22Rv1 (cell line): ENCODE measurements at regions not wholly inside any gene's neighbourhood (a gene's known extent, or its start where the extent isn't known, plus 50 kb on each side); places are given as distances from the start of the nearest gene placed in this dataset.

ENCODE experiments used
- CTCF ChIP-seq: fragments of 450-650 bp; IDR thresholded peaks from 2 replicates; pipeline ENCODE4 v1.5.1; 2017; ENCODE audit warnings: mild to moderate bottlenecking
- ZFX ChIP-seq: fragments of 450-650 bp; IDR thresholded peaks from 2 replicates; pipeline ENCODE4 v1.6.1; 2017; ENCODE audit warnings: antibody characterized with exemption, borderline replicate concordance

- TF ChIP-seq CTCF (no peak), ZFX (no peak)
Observed at GRCh38 chr1:228989176-228989575, 253.9 kb downstream of the RHOU start.
